ENCODE measurements at regions not wholly inside any gene's neighbourhood (a gene's known extent, or its start where the extent isn't known, plus 50 kb on each side); places are given as distances from the start of the nearest gene placed in this dataset.

DNA sequence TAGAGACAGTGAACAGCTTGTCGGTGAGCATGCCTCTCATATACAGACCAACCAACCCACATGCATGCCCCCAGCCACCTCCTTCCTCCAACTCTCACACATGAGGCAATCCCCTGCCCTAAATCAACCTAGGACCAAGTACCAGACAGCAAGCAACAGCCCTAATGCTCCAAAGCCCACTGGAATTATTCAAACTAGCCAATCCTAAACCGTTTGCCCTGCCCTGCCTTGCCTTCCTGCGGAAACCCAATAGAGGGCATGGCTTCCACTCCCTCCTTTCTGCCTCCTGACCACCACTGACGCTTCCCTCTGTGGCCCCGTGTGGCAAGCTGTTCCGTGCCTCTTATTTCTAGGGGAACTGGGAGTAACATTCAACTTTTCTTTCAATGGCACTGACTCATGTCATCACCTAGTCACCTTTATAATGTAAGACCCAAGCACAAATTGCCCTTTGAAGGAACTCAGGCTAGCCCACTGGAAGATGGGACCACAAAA is 129.3 kb upstream of the GJB5 start:
- ATAC-seq = no peak
- no peaks in the 10 kb centered on the region for H3K36me3 Mint-ChIP-seq (ENCODE audit: low read depth)
- no peak for DNase-seq
- H3K9me3 Mint-ChIP-seq = no peaks in the 10 kb centered on the region
- H3K27me3 Mint-ChIP-seq = peaks cover 7% of the 10 kb centered on the region
- no peak overlapping the region for H3K4me3 Mint-ChIP-seq
- no peaks in the 10 kb centered on the region for H3K4me1 Mint-ChIP-seq
- no peak overlapping the region for H3K27ac Mint-ChIP-seq

DNA sequence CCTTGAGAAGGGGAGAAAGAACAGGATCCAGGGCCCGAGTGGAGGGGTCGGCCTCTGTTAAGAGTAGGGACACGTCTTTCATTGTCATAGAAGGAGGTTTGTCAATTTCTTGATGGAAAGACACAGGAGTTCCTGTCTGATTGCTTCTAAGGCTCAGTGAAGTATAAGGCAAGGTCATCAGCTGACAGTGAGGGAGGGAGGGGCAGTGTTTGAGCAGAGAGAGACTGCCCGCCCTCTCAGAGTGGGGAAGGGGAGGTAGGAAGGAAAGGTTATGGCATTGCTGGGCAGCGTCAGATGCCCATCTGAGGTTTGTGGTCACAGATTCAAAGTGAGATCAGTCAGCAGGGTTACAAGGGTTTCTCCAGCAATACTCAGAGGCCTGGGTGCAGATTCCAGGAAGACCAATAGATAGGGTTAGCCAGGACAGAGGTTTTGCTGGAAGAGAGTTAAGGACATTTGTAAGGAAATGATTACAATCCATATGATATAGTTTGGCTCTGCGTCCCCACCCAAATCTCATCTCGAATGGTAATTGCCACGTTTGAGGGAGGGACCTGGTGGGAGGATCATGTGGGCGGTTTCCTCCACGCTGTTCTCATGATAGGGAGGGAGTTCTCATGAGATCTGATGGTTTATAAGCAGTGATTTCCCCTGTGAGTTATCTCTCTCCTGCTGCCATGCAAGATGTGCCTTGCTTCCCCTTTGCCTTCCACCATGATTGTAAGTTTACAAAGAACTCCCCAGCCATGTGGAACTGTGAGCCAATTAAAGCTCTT is 127.2 kb upstream of the GJB5 start:
- Mint-ChIP-seq H3K27ac (no peak overlapping the region), H3K9me3 (no peaks in the 10 kb centered on the region), H3K4me3 (no peak overlapping the region), H3K36me3 (ENCODE audit: low read depth) (no peaks in the 10 kb centered on the region), H3K27me3 (peaks cover 4% of the 10 kb centered on the region), H3K4me1 (no peaks in the 10 kb centered on the region)
- no peak for ATAC-seq
- DNase-seq = no peak

GRCh38 chr1:34631126-34631525 is 123.7 kb upstream of the GJB5 start:
- no peak overlapping the region for H3K27ac Mint-ChIP-seq

GRCh38 chr1:34639701-34640100 is 115.1 kb upstream of the GJB5 start:
- Mint-ChIP-seq H3K36me3 (ENCODE audit: low read depth) (no peaks in the 10 kb centered on the region), H3K27ac (no peak overlapping the region)
- ATAC-seq = no peak

More at GRCh38 chr1:34631126-34631525, 123.7 kb upstream of the GJB5 start:
- Mint-ChIP-seq H3K9me3 (no peaks in the 10 kb centered on the region), H3K36me3 (ENCODE audit: low read depth) (no peaks in the 10 kb centered on the region), H3K4me1 (no peaks in the 10 kb centered on the region), H3K4me3 (no peak overlapping the region), H3K27me3 (peaks cover under 1% of the 10 kb centered on the region)
- DNase-seq = no peak
- ATAC-seq = no peak

DNA sequence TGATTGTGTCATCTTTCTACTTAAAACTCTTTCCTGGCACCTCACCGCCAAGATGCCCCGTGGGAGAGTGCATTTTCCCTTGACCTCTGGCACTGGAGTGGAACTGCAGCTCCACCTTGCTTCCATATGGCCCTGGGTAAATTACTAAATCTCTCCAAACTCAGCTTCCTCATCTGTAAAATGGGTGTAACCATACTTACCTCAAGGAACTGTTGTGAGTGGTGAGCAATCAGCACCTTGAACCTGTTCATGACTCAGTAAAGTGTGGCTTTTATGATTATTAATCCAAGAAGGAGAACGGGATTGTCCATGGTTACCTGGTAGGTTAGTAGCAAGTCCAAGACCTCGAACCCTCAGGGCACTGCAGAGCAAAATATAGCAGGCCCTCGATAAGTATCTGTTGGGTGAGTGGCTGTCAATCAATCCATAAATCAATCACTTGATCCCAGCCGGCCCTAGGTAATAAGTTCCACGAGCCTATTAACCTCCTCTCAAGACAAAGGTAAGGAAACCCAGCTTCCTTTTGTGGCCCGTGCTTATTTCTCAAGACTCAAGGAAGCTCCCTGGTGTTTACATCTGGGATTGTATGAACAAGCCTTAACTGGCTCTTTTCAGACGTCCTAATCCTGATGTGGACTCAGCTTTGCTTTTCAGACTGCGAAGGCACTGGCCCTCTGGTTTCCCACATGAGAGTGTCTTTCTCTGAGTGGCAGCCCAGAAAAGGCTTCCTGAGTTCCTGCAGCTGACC is 114.0 kb upstream of the GJB5 start:
- H3K27me3 Mint-ChIP-seq = peaks cover 2% of the 10 kb centered on the region
- DNase-seq (no peak), ATAC-seq (no peak)
- H3K4me3 Mint-ChIP-seq = no peak overlapping the region
- H3K36me3 Mint-ChIP-seq (ENCODE audit: low read depth) = no peaks in the 10 kb centered on the region
- no peaks in the 10 kb centered on the region for H3K9me3 Mint-ChIP-seq
- H3K4me1 Mint-ChIP-seq = no peaks in the 10 kb centered on the region
- no peak overlapping the region for H3K27ac Mint-ChIP-seq

More at GRCh38 chr1:34639701-34640100, 115.1 kb upstream of the GJB5 start:
- no peaks in the 10 kb centered on the region for H3K9me3 Mint-ChIP-seq
- DNase-seq = no peak
- no peaks in the 10 kb centered on the region for H3K4me1 Mint-ChIP-seq
- H3K4me3 Mint-ChIP-seq = no peak overlapping the region
- peaks cover 2% of the 10 kb centered on the region for H3K27me3 Mint-ChIP-seq

GRCh38 chr1:34642679-34643078 is 112.2 kb upstream of the GJB5 start:
- Mint-ChIP-seq H3K27me3 (peaks cover 3% of the 10 kb centered on the region), H3K4me1 (no peaks in the 10 kb centered on the region), H3K9me3 (no peaks in the 10 kb centered on the region), H3K36me3 (ENCODE audit: low read depth) (no peaks in the 10 kb centered on the region), H3K4me3 (no peak overlapping the region), H3K27ac (no peak overlapping the region)
- ATAC-seq (no peak), DNase-seq (no peak)

DNA sequence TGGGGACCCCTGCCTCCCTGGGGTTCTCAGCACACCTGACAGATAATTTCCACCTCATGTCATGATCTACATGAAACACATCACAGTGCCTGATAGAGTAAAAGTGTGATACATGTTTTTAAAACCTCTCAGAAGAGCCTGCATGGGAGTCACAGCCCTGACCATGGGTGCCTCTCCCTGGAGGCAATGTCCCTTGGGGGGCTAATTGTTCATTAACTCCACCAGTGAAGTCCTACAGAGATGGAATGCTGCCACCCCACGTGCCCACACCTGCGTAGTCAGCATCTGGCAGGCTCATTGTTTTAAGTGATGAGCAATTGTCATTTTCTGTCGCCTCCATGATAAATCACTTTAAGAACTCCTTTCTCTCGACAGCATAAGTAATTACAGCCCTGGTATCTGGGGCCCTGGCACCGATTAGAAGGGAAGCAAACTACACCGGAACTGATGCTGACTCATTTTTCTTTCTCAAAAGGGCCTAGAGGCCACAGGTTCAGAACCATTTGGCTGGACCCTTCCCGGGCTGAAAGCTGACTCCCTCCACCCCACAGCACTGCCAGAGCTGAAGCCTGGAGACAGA is 109.6 kb upstream of the GJB5 start:
- Mint-ChIP-seq H3K4me3 (no peak overlapping the region), H3K4me1 (no peaks in the 10 kb centered on the region), H3K9me3 (no peaks in the 10 kb centered on the region), H3K27me3 (peaks cover 11% of the 10 kb centered on the region), H3K27ac (no peak overlapping the region), H3K36me3 (ENCODE audit: low read depth) (no peaks in the 10 kb centered on the region)
- ATAC-seq (no peak), DNase-seq (no peak)

GRCh38 chr1:34645919-34646318 is 108.9 kb upstream of the GJB5 start:
- H3K4me1 Mint-ChIP-seq = no peaks in the 10 kb centered on the region
- no peak overlapping the region for H3K27ac Mint-ChIP-seq
- peaks cover 12% of the 10 kb centered on the region for H3K27me3 Mint-ChIP-seq
- DNase-seq = no peak
- H3K36me3 Mint-ChIP-seq (ENCODE audit: low read depth) = no peaks in the 10 kb centered on the region
- H3K4me3 Mint-ChIP-seq = no peak overlapping the region
- no peaks in the 10 kb centered on the region for H3K9me3 Mint-ChIP-seq
- ATAC-seq = no peak

DNA sequence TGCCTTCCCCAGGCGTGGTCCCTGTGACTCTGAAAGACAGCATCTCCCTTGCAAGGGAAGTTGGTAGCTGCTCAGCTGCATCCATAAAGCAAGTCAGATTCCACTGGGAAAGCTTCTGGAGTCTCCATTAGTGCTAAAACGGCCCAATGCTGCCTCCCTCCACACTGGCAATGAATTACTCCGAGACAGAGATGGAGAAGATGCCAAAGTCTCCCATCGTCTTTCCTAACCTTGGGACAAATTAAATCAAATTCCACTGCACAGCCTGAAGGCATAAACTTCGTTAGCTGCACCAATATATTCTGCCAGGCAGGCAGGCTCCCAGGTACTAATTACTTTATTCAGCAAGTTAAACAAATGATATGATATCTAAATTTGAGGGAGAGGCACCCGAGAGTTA is 106.3 kb upstream of the GJB5 start:
- Mint-ChIP-seq H3K36me3 (ENCODE audit: low read depth) (no peaks in the 10 kb centered on the region), H3K4me3 (no peak overlapping the region), H3K27ac (no peak overlapping the region), H3K9me3 (no peaks in the 10 kb centered on the region), H3K27me3 (peaks cover 18% of the 10 kb centered on the region), H3K4me1 (no peaks in the 10 kb centered on the region)
- ATAC-seq = no peak
- no peak for DNase-seq

DNA sequence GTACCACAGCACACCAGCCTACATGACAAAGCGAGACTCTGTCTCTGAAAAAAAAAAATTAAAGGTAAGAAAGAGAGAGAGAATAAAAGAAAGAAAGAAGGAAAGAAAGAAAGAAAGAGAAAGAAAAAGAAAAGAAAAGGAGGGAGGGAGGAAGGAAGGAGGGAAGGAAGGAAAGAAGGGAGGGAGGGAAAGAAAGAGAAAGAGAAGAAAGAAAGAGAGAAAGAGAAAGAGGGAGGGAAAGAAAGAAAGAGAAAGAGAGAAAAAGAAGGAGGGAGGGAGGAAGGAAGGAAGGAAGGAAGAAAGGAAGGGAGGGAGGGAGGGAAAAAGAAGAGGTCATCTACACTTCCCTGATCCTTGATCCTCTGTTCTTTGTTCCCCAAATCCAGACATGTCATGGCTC is 104.8 kb upstream of the GJB5 start:
- Mint-ChIP-seq H3K27ac (no peak overlapping the region), H3K4me1 (no peaks in the 10 kb centered on the region), H3K27me3 (peaks cover 18% of the 10 kb centered on the region), H3K36me3 (ENCODE audit: low read depth) (no peaks in the 10 kb centered on the region), H3K9me3 (no peaks in the 10 kb centered on the region), H3K4me3 (no peak overlapping the region)
- ATAC-seq (no peak), DNase-seq (no peak)

DNA sequence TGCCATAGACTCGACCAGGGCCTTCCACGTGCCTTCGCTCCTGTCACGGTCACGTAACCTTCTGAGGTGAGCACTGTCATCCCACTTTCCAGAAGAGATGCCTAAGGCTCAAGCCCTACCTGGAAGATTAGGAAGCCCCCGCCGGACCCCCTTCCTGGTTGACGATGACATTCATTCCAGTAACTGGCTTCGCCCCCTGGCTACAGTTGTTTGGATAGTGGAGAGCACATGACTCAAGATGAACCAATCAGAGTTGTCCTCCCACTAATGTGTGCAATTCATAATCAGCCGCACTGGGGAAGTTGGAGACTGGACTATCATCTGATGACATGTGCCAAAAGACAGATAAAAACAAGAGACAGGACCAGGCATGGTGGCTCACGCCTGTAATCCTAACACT is 104.0 kb upstream of the GJB5 start:
- Mint-ChIP-seq H3K4me1 (no peaks in the 10 kb centered on the region), H3K27ac (no peak overlapping the region), H3K27me3 (peaks cover 18% of the 10 kb centered on the region), H3K9me3 (no peaks in the 10 kb centered on the region), H3K4me3 (no peak overlapping the region), H3K36me3 (ENCODE audit: low read depth) (no peaks in the 10 kb centered on the region)
- DNase-seq (no peak), ATAC-seq (no peak)

GRCh38 chr1:34653110-34653509 is 101.7 kb upstream of the GJB5 start:
- ATAC-seq = no peak
- Mint-ChIP-seq H3K4me3 (no peak overlapping the region), H3K36me3 (ENCODE audit: low read depth) (no peaks in the 10 kb centered on the region), H3K27me3 (peaks cover 13% of the 10 kb centered on the region), H3K4me1 (no peaks in the 10 kb centered on the region), H3K27ac (no peak overlapping the region), H3K9me3 (no peaks in the 10 kb centered on the region)
- no peak for DNase-seq

DNA sequence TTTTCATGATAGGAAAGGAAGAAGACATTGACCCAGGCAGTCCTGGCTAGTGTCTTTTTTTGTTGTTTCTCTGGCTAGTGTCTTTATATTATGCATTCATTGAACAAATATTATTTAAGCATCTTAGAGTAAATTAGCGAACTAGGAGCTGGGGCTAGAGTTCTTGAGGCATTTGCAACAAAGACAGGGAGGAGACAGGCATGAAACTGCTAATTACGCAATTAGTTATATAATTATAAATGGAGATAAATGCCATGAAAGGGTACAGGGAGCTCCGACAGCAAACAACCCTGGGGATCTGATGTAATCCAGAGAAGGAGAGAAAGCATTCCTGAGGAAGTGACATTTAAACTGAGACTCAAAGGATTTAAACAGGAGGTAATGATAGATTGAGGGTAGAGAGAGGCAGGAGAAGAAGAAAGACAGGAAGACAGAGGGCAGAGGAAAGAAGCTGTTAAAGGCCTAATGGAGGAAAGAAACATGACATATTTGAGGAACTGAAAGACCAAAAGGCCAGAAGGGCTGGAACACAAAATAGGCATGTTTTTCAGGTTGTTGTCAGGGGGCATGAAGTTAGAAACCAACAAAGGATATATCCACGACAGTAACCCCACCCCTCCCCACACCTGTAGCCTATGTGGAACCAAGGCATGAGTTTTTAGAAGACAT is 99.5 kb upstream of the GJB5 start:
- no peak overlapping the region for H3K4me3 Mint-ChIP-seq
- no peaks in the 10 kb centered on the region for H3K9me3 Mint-ChIP-seq
- no peaks in the 10 kb centered on the region for H3K36me3 Mint-ChIP-seq (ENCODE audit: low read depth)
- DNase-seq (no peak), ATAC-seq (no peak)
- no peak overlapping the region for H3K27ac Mint-ChIP-seq
- H3K4me1 Mint-ChIP-seq = no peaks in the 10 kb centered on the region
- H3K27me3 Mint-ChIP-seq = peaks cover 9% of the 10 kb centered on the region

DNA sequence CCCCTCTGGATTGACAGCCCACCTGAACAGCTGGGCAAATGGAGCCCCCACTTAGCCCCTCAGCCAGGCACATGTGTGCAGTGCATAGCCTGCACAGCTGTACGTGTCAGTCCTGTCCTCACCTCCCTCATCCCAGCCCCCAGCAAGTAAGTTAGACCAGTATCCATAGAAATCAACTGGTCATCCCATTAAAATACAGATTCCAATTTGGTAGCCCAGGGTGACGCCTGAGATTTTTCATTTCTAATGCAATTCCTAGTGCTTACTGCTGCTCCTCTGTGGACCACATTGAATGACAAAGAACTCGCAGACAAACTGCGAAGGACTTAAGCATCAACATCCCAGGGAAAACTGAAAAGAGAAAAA is 99.0 kb upstream of the GJB5 start:
- no peak overlapping the region for H3K27ac Mint-ChIP-seq
- H3K36me3 Mint-ChIP-seq (ENCODE audit: low read depth) = no peaks in the 10 kb centered on the region
- no peaks in the 10 kb centered on the region for H3K4me1 Mint-ChIP-seq
- peaks cover 12% of the 10 kb centered on the region for H3K27me3 Mint-ChIP-seq
- no peak for DNase-seq
- no peak overlapping the region for H3K4me3 Mint-ChIP-seq
- no peak for ATAC-seq
- no peaks in the 10 kb centered on the region for H3K9me3 Mint-ChIP-seq
